ENCODE measurements at regions not wholly inside any gene's neighbourhood (a gene's known extent, or its start where the extent isn't known, plus 50 kb on each side); places are given as distances from the start of the nearest gene placed in this dataset.

GRCh38 chr6:164757451-164757850 is 552.0 kb downstream of the C6orf118 start:
- Histone ChIP-seq H3K27me3 (no peaks in the 10 kb centered on the region), H3K36me3 (no peaks in the 10 kb centered on the region), H3K4me1 (peaks cover 5% of the 10 kb centered on the region; the same call in 1 of the 2 replicates), H3K9me3 (no peaks in the 10 kb centered on the region), H3K4me3 (ENCODE audit: low read depth, low read length) (no peak overlapping the region)
- DNase-seq = no peak
- TF ChIP-seq CTCF (IDR thresholded peaks at IDR 0.05; ENCODE audit: low read depth, low read length) = no peak

GRCh38 chr6:164756723-164757122 is 552.7 kb downstream of the C6orf118 start:
- TF ChIP-seq CTCF (IDR thresholded peaks at IDR 0.05; ENCODE audit: low read depth, low read length) = no peak
- H3K4me3 ChIP-seq (ENCODE audit: low read depth, low read length) = no peak overlapping the region

GRCh38 chr6:164756142-164756541 is 553.3 kb downstream of the C6orf118 start:
- no peak for DNase-seq
- TF ChIP-seq CTCF (IDR thresholded peaks at IDR 0.05; ENCODE audit: low read depth, low read length) = no peak
- no peaks in the 10 kb centered on the region for H3K9me3 ChIP-seq

More at GRCh38 chr6:164756723-164757122, 552.7 kb downstream of the C6orf118 start:
- Histone ChIP-seq H3K36me3 (no peaks in the 10 kb centered on the region), H3K9me3 (no peaks in the 10 kb centered on the region), H3K27me3 (no peaks in the 10 kb centered on the region), H3K4me1 (peaks cover 5% of the 10 kb centered on the region; the same call in 1 of the 2 replicates)
- no peak for DNase-seq

GRCh38 chr6:164753517-164753916 is 555.9 kb downstream of the C6orf118 start:
- Histone ChIP-seq H3K36me3 (no peaks in the 10 kb centered on the region), H3K27me3 (no peaks in the 10 kb centered on the region), H3K9me3 (no peaks in the 10 kb centered on the region), H3K4me1 (peaks cover 11% of the 10 kb centered on the region; the same call in 1 of the 2 replicates), H3K4me3 (ENCODE audit: low read depth, low read length) (no peak overlapping the region)
- DNase-seq = peak; percentile 43
- no peak for TF ChIP-seq CTCF (IDR thresholded peaks at IDR 0.05; ENCODE audit: low read depth, low read length)

More at GRCh38 chr6:164756142-164756541, 553.3 kb downstream of the C6orf118 start:
- H3K4me3 ChIP-seq (ENCODE audit: low read depth, low read length) = no peak overlapping the region
- H3K36me3 ChIP-seq = no peaks in the 10 kb centered on the region
- H3K4me1 ChIP-seq = peaks cover 5% of the 10 kb centered on the region; the same call in 1 of the 2 replicates
- H3K27me3 ChIP-seq = no peaks in the 10 kb centered on the region

GRCh38 chr6:164751395-164751794 is 558.0 kb downstream of the C6orf118 start:
- H3K36me3 ChIP-seq = no peaks in the 10 kb centered on the region
- no peaks in the 10 kb centered on the region for H3K9me3 ChIP-seq
- no peaks in the 10 kb centered on the region for H3K27me3 ChIP-seq
- no peak for TF ChIP-seq CTCF (IDR thresholded peaks at IDR 0.05; ENCODE audit: low read depth, low read length)
- peaks cover 7% of the 10 kb centered on the region; the same call in 1 of the 2 replicates for H3K4me1 ChIP-seq
- no peak overlapping the region for H3K4me3 ChIP-seq (ENCODE audit: low read depth, low read length)
- no peak for DNase-seq

- TF ChIP-seq CTCF (IDR thresholded peaks at IDR 0.05; ENCODE audit: low read depth, low read length) = no peak
- Histone ChIP-seq H3K9me3 (no peaks in the 10 kb centered on the region), H3K27me3 (no peaks in the 10 kb centered on the region), H3K4me1 (0 out of 2 replicates have a peak, but pooled peaks cover 6% of the 10 kb centered on the region), H3K36me3 (no peaks in the 10 kb centered on the region), H3K4me3 (ENCODE audit: low read depth, low read length) (no peak overlapping the region)
- no peak for DNase-seq
These were observed 559.3 kb downstream of the C6orf118 start for GRCh38 chr6:164750128-164750527.
